Endodermal cell (in vitro differentiated cells): ENCODE measurements at regions not wholly inside any gene's neighbourhood (a gene's known extent, or its start where the extent isn't known, plus 50 kb on each side); places are given as distances from the start of the nearest gene placed in this dataset.

Source experiments
- DNase-seq: peaks from one replicate; pipeline ENCODE4 v3.0.0-alpha.2; 2017
- H3K27ac ChIP-seq: 2 replicates; pipeline ENCODE4 v1.5.1; 2013; ENCODE audit warnings: mild to moderate bottlenecking, low read depth, low read length, moderate library complexity
- H3K27me3 ChIP-seq: 2 replicates; pipeline ENCODE4 v1.6.1; 2013; ENCODE audit warnings: mild to moderate bottlenecking, low read length, moderate library complexity; ENCODE audit not compliant: insufficient read depth, control insufficient read depth, poor library complexity, severe bottlenecking
- H3K36me3 ChIP-seq: 2 replicates; pipeline ENCODE4 v1.7.0; 2013; ENCODE audit warnings: mild to moderate bottlenecking, low read length, moderate library complexity; ENCODE audit not compliant: control insufficient read depth, insufficient read depth
- H3K4me1 ChIP-seq: one replicate; pipeline ENCODE4 v1.7.0; 2013; ENCODE audit warnings: low read length; ENCODE audit not compliant: control insufficient read depth, insufficient read depth
- H3K4me3 ChIP-seq: 2 replicates; pipeline ENCODE4 v1.5.1; 2013; ENCODE audit warnings: mild to moderate bottlenecking, low read length, moderate library complexity
- H3K9ac ChIP-seq: 2 replicates; pipeline ENCODE4 v1.6.1; 2013; ENCODE audit warnings: mild to moderate bottlenecking, low read length, moderate library complexity; ENCODE audit not compliant: poor library complexity, severe bottlenecking; ENCODE audit errors: extremely low read depth
- H3K9me3 ChIP-seq: 2 replicates; pipeline ENCODE4 v1.6.1; 2013; ENCODE audit warnings: mild to moderate bottlenecking, low read length, moderate library complexity; ENCODE audit not compliant: control insufficient read depth
- H3K27ac Mint-ChIP-seq: 2 replicates; pipeline ENCODE4 v1.8.0; 2020; ENCODE audit warnings: mixed read lengths
- H3K27me3 Mint-ChIP-seq: 2 replicates; pipeline ENCODE4 v1.8.0; 2021; ENCODE audit warnings: mild to moderate bottlenecking, mixed read lengths; ENCODE audit not compliant: insufficient read depth
- H3K36me3 Mint-ChIP-seq: 2 replicates; pipeline ENCODE4 v1.8.0; 2020; ENCODE audit warnings: low read depth, mixed read lengths
- H3K4me1 Mint-ChIP-seq: 2 replicates; pipeline ENCODE4 v1.8.0; 2020; ENCODE audit warnings: mixed read lengths
- H3K4me3 Mint-ChIP-seq: 2 replicates; pipeline ENCODE4 v1.8.0; 2020; ENCODE audit warnings: mild to moderate bottlenecking, moderate library complexity, mixed read lengths
- H3K9me3 Mint-ChIP-seq: 2 replicates; pipeline ENCODE4 v1.8.0; 2020; ENCODE audit warnings: mild to moderate bottlenecking, mixed read lengths
- CTCF ChIP-seq: fragments of 200-600 bp; sonication (generic); conservative IDR thresholded peaks from 2 replicates; pipeline ENCODE4 v1.5.0; 2021; ENCODE audit warnings: antibody characterized with exemption, mild to moderate bottlenecking
- WGBS, 2 experiments: methylation state at CpG; one replicate each; pipeline versions ENCODE4 v1.1.5 to v1.1.7; 2013; ENCODE audit warnings: missing lambda C conversion rate in 2 of 2, mixed read lengths in 1 of 2; ENCODE audit not compliant: insufficient coverage in 1 of 2, insufficient read length in 1 of 2; 5-methylcytosine and 5-hydroxymethylcytosine counted together

GRCh38 chr13:88436974-88437373, 765.8 kb downstream of the SLITRK5 start:
- Mint-ChIP-seq H3K4me3 (no peak overlapping the region), H3K36me3 (no peaks in the 10 kb centered on the region), H3K9me3 (peaks cover 29% of the 10 kb centered on the region), H3K27ac (no peak overlapping the region), H3K4me1 (no peaks in the 10 kb centered on the region), H3K27me3 (no peaks in the 10 kb centered on the region)
- TF ChIP-seq CTCF, result no peak
- Histone ChIP-seq H3K4me3 (no peak overlapping the region), H3K27me3 (no peaks in the 10 kb centered on the region), H3K4me1 (no peaks in the 10 kb centered on the region), H3K27ac (no peak overlapping the region), H3K9ac (no peak overlapping the region), H3K9me3 (peaks cover 18% of the 10 kb centered on the region), H3K36me3 (no peaks in the 10 kb centered on the region)
- no peak for DNase-seq
- WGBS, 2 experiments, result 100% methylated on average over 1 of the region's 1 CpG; no CpG with 5 or more reads in 1 of the 2 experiments

GRCh38 chr13:88450515-88450914, 779.3 kb downstream of the SLITRK5 start:
- Histone ChIP-seq H3K4me1 (no peaks in the 10 kb centered on the region), H3K27me3 (no peaks in the 10 kb centered on the region), H3K27ac (no peak overlapping the region), H3K4me3 (no peak overlapping the region), H3K9me3 (no peaks in the 10 kb centered on the region), H3K9ac (no peak overlapping the region), H3K36me3 (no peaks in the 10 kb centered on the region)
- Mint-ChIP-seq H3K9me3 (peaks cover 7% of the 10 kb centered on the region), H3K4me1 (no peaks in the 10 kb centered on the region), H3K4me3 (no peak overlapping the region), H3K36me3 (no peaks in the 10 kb centered on the region), H3K27me3 (no peaks in the 10 kb centered on the region), H3K27ac (no peak overlapping the region)
- no peak for DNase-seq
- no peak for TF ChIP-seq CTCF
- 92 to 96% methylated on average over 2 of the region's 2 CpGs for WGBS, 2 experiments

GRCh38 chr13:88456151-88456550, 785.0 kb downstream of the SLITRK5 start:
- Histone ChIP-seq H3K9ac (no peak overlapping the region), H3K9me3 (no peaks in the 10 kb centered on the region), H3K4me1 (no peaks in the 10 kb centered on the region), H3K4me3 (no peak overlapping the region), H3K27ac (no peak overlapping the region), H3K27me3 (no peaks in the 10 kb centered on the region), H3K36me3 (no peaks in the 10 kb centered on the region)
- no peak overlapping the region for H3K27ac Mint-ChIP-seq
- no peaks in the 10 kb centered on the region for H3K36me3 Mint-ChIP-seq
- H3K4me1 Mint-ChIP-seq, result peaks cover 3% of the 10 kb centered on the region
- no peaks in the 10 kb centered on the region for H3K27me3 Mint-ChIP-seq
- TF ChIP-seq CTCF, result no peak
- WGBS, 2 experiments, result 90 to 95% methylated on average over 3 of the region's 3 CpGs
- H3K4me3 Mint-ChIP-seq, result no peak overlapping the region
- H3K9me3 Mint-ChIP-seq, result peaks cover 6% of the 10 kb centered on the region
- DNase-seq, result no peak
